Renal cortical epithelial cell (primary cell): ENCODE measurements at regions not wholly inside any gene's neighbourhood (a gene's known extent, or its start where the extent isn't known, plus 50 kb on each side); places are given as distances from the start of the nearest gene placed in this dataset.

Experiments used
- DNase-seq: peaks from one replicate; pipeline ENCODE4 v3.0.0-alpha.2; 2011; ENCODE audit warnings: low read depth

DNA sequence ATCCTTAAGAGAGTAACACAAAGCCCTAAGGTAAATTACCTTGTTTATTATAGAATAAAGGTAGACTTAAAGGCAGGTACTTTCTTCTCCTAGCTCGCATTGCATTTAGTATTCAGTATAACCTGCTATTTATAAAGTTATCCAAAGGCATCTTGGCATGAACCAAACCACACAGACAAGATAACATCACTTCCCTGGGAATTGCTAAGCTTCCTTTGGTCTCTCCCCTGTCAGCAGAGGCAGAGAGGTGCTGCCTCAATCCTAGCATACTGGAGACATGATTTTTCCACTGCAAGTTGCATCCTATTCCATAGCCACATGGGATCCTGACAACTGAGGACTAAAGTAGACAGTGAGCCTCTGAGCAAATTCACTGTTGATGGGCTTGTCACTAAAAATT is 101.7 kb upstream of the IL6 start:
- DNase-seq, result no peak

DNA sequence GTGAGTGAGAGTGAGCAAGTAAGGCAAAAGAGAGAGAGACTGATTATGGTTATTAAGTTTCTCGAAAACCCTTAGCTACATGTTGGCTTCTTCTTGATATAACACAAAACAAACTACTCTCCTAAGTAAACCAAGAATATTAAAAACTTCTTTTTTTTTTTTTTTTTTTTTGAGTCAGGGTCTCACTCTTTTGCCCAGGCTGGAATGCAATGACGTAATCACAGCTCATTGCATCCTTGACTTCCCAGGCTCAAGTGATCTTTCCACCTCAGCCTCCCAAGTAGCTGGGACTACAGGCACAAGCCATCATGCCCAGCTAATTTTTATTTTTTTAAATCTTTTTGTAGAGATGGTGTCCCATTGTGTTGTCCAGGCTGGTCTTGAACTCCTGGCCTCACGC is 102.2 kb upstream of the IL6 start:
- DNase-seq, result no peak

DNA sequence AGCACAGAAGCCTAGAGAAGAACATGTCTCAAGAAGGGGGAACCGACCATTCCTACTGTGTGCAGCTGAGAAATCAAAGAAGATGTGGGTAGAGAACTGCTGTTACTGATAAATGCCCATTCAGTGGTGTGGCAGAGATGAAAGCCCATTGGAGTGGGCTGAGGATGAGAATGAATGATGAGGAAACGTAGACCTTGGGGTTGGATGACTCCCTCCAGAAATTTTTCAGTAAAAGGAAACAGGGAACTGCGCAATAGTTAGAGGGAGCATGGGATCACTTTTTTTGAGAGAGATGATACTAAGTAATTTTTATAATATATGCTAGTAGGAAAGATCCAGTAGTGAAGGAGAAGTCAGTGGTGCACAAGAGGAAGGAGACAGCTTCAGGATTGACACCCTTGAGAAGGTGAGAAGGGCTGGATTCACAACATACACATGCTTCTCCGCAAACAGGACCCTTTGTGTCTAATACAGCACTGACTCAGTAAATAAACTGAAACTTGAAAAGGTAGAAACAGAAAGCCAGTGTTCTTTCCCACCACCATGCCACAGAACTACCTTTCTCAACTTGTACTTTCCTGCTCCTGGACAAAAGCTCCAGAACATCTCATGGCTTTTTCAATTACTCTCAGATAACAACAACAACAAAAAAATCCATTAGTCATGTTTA is 104.7 kb upstream of the IL6 start:
- no peak for DNase-seq

DNA sequence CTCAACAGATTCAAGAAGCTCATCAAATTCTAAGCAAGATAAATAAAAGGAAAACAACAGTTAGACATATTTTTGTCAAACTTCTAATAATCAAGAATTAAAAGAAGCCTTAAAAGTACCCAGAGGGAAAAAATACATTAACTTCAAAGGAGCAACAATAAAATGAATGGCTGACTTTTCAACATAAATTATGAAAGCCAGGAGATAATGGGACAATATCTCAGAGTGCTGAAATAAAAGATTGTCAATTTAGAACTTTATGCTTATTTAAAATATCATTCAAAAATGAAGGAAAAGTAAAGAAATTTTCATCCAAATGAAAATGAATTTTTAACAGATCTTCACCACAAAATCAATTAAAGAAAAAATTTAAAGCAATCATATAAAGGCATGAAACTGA is 108.5 kb upstream of the IL6 start:
- no peak for DNase-seq

DNA sequence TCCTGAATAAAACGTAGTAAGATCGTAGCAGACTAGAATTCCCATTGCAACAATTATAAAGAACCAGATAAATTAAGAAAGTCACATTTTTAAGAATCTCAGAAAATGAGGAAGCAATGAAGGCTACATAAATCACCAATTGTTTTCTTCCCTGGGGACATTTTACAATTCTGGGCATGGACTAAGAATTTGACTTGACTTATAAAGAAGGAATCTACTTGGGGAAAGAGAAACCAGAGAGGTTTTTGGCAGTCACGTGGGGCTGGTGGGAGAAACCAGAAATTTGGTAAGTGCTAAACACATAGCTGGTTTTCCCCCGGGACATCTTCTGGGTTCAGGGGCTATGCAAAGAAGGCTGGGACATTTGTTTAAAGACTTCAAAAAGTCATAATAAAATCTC is 109.8 kb upstream of the IL6 start:
- DNase-seq, result no peak

DNA sequence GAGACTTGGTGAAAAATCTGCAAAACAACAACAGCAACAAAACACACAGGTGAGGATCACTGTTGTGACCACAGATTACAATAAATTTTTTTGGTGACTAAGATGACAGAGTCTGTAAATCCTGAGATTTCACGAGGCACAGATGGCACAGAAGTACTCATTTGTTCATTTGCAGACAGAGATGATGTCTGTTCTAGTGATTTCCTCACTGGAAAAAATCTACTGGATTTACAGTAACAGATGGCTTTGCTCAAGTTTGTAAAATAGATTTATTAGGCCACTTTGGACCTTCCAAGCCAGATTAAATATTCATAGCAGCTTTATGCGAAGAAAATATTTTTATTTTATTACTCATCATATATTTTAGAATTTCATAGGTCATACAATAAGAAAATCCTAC is 113.5 kb upstream of the IL6 start:
- no peak for DNase-seq

DNA sequence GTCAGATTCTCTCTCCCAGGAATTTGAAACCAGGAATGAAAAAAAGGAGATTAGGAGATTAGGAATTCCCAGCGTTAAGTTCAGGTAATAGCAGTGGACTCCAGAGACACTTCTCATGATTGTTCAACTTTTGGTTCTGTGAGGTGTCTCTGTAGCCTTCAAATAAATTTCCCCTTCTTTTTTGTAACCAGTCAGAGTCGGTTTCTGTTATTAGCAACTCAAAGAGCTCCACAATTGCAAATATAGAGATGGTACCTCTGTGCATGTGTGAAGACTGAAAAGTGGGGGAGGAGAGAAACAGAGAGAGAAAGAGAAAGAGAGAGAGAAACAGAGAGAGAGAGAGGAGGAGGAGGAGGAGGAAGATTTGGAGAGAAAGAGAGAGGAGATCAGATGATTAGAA is 112.8 kb upstream of the STEAP1B start:
- DNase-seq, result no peak

DNA sequence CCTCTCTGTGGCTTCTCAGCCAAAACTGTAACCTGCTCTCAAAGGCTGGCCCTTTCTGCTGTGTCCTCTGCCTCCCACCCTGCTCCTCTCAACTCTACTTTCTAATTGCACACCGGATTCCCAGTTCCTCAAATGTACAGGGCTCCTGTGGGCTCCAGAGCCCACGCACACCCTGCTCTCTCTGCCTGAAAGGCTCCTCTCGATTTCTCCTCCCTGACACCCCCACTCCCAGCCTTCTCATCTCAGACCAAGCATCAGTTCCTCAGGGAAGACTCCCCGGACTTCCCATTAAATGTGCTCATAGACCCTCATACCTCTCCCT is 111.7 kb upstream of the STEAP1B start:
- no peak for DNase-seq

DNA sequence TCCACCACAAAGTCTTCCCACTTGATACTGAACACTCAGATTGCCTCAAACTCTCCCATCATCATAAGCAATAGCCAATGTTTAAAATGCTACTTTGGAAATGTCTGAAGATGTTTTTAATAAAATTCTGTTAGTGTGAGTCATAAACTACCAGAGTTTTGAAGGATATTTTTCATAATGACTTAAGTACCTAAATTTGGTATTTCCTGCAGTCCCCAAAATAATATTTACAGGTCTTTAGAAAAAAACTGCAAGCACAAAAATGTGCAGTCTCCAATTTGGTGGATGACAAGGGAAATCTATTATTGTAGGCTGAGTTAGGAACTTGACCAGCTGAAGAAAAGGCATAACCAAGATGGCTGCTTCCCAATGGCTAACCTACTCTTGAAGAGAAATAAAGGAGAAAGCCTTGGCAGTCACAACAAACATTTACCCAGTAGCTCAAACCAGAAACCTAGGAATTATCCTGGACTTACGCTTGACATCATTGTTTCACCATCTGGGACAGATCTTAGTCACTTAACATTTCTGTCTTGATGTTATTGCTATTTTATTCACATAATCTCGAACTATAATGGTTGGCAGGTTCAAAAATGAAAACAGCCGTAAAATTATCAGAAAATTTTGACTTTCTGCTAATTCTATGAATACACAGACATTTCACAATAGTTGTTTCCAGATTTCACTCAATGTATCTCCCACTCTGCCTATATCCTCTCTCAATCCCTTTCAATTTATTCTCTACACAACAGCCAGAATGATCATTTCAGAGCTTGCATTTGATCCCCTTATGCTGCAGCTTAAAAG is 111.2 kb upstream of the STEAP1B start:
- no peak for DNase-seq

DNA sequence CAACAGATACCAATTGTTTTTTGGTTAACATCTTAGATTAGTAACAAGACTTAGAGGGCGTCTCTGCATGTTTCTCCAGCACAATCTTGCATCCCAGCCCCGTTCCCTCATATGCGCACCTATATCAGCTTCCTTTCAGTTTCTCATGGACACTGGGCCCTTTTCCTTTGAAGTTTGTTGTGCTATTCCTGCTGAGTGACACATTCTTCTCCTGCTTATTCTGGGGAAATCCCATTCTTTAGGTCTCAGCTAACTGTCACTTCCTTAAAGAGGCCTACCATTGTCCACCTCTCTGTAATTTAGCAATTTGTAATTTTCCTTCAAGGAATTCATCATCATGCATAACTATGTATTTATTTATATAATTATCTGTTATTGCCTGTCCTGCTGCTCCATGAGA is 110.3 kb upstream of the STEAP1B start:
- no peak for DNase-seq

DNA sequence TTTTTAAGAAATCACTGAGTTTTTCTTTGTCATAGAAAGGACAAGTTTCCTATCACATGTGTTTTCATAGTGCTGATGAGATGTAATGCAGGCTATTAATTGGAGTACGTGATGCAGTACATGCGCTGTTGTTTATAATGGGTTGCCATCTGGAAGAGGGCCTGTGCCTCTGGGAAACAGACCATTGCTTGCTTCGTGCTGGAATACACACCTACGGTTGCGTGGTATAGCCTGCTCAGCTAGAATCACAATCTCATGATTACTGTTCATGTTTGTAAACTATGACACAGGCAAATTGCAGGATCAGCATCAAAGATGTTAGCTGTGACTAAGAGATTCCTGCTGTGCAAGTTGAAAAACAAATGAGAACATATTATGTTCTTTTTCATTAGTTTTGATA is 107.2 kb upstream of the STEAP1B start:
- DNase-seq, result peak; percentile 33

DNA sequence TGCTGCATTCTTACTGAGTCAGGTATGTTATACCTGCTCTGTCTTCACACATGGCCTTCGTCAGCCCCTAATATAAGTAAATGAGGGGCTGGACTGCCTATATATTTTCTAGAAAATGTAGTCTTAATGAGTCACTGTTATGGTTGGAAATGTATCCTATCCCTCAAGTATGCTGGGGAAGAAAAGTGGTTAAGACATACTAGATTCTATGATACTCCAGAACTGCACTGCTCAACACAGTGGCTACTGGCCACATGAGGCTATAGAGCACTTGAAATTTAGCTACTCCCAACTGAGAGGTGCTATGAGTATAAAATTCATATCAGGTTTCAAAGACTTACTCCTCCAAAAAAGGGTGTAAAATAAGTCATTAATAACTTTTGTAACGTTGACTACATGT is 104.3 kb upstream of the STEAP1B start:
- no peak for DNase-seq

DNA sequence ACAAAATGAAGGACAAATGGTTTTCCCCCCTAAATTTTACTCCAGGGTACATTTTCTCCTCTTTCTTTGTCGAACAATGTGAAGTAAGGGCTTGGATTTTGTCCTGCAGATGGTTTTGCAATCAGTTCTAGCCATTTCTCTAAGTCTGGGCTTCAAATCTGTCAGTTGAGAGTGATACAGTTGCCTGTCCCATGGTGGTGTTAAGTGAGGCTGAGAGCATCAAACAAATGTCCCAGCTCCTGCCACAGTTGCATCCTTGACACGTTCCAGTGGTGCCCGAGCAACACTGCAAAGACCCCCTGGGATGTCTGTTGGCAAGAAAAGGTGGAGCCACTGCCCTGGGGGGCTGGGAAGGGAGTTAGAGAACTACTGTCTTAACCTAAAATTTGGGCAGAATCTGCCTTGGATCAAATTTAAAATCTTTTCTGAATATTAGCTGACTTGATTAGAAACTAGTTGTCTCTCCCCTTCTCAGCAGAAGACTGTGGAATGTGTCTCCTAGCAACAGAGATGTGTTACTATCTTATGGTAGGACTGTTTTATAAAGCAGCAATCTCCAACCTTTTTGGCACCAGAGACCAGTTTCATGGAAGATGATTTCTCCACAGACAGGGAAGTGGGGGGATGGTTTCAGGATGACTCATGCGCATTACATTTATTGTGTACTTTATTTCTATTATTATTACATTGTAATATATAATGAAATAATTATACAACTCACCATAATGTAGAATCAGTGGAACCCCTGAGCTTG is 102.0 kb upstream of the STEAP1B start:
- DNase-seq, result peak; percentile 35

DNA sequence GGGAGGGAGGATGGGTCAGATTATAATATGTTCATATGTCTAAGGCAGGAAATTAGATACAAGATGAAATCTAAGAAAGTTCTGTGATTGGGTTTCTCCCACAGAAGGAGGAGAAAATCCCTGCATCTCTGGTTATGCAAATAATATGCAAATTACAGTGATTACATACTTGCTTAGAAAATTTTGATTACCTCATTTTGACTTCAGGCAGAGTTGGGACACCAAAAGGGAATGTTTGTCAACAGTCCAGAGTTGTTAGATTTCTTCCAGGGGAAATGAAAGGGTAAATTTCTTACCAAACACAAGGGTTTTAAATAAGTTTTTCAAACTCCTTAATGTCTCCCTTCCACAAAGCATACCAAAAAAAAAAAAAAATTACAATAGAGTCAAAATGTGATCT is 101.4 kb upstream of the STEAP1B start:
- no peak for DNase-seq

DNA sequence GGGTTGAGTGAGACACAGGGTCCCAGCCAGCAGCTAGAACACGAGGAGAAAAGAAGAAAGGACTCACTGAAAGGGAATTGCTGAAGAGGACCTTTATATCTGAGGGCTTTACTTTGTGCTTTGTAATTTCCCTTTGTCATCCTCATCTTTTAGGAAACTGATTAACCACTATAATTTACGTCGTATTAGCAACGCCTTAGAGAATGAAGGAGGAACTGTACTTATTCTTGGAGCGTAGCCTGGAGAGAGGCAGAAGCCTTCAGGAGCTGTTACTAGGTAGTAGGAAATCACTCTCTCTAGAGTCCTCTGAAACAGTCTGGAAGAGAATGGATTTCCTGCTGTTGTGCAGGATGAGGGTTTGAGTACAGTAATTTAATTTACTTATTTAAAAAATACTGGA is 101.0 kb upstream of the STEAP1B start:
- DNase-seq, result no peak

DNA sequence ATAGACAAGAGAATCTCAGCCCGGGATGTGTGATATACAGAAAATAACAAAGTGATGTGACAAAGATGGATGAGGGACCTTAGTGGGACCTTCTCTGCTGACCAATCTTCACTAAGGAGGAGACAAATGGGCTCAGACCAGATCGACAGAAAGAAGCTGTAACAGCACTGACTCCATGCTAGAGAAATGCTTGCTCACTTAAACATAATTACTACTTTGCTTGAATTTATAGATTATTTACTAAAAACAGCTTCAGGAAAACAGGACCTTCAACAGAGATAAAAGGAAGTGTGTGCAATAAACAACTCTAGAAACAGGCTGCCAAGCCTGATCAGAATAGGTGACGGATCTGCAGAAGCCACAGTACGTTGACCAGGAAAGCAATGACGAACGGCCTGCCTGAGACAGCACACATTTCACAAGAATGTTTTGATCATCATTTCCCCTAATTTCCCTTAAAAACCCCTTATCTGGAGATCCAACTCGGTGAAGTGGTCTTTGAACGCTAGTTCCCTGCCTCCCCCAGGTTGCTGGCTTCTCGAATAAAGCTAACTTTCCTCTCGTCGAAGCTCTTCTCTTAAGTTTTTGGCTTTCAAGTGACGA is 98.4 kb upstream of the STEAP1B start:
- no peak for DNase-seq

DNA sequence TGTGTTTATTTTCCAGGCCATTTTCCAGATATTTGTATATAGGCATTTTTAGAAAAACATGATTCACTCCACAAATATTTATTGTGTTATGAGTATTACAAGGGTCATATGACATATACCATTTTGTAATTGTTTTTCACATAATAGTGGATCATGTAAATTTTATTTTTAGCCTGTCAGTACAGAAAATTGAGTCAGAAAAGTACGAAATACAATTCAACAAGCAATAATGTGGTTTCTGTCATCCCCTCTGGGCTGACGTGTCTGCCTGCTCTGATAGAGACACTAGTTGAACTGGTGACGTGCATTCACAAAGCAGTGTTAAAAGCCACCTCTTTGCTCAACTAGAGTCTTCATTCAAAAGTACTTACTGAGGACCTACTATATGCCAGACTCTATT is 97.9 kb upstream of the STEAP1B start:
- no peak for DNase-seq

DNA sequence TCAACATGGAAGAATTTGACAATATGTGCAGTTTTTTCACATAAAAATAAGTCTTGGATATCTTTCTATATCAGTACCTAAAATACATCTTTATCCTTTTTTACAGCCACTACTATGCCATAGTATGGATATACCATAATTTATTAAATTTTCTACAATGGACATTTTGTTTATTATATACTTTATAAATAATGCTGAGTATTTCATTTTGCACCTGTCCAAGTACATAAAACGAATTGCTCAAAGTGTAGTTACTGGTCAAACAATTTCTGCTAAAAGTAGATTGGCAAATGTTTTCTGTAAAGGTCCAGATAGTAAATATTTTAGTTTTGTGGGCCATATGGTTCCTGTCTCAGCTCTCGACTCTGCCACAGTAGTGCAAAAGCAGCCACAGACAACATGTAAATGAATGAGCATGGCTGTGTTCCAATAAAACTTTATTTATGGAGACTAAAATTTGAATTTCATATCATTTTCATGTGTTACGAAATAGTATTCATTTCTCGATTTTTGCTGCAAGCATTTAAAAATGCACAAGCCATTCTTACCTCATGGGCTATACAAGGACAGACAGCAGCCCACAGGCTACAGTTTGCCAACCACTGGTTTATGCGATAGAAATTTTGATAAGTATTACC is 96.9 kb upstream of the STEAP1B start:
- no peak for DNase-seq

DNA sequence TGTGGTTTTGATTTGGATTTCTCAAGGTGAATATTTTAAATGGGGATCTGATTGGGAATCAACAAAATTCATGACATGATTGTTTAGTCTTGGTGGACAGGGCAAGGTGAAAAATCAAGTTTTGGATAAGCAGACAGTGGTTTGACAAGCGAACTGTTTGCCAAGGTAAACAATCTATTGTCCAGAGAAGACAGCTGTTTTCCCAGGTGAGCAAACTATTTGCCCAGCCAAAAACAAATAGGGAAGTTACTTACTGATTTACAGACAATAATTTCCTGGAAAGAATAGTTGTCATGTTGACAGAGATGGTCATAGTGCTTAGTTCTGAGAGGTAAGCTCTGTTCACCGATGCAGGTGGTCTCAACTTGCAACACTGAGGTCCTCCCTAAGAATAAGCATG is 94.0 kb upstream of the STEAP1B start:
- DNase-seq, result no peak

DNA sequence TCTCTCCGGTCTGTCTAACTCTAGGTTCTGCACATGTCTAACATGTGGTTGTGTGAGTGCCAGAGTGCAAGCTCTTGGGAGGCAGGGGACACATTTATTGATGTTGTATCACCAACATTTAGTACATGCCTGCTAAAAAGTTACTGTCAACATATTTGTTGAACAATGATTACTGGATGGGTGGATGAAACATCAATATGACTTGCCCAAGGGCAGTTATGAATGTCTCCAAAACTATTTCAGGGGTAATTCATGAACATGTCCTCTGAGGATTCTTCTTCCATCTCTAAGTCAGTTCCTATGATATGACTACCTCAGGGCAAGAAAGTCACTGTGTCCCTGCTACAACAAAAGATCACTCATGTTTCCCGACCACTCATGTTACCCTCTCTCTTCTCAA is 91.3 kb upstream of the STEAP1B start:
- no peak for DNase-seq

DNA sequence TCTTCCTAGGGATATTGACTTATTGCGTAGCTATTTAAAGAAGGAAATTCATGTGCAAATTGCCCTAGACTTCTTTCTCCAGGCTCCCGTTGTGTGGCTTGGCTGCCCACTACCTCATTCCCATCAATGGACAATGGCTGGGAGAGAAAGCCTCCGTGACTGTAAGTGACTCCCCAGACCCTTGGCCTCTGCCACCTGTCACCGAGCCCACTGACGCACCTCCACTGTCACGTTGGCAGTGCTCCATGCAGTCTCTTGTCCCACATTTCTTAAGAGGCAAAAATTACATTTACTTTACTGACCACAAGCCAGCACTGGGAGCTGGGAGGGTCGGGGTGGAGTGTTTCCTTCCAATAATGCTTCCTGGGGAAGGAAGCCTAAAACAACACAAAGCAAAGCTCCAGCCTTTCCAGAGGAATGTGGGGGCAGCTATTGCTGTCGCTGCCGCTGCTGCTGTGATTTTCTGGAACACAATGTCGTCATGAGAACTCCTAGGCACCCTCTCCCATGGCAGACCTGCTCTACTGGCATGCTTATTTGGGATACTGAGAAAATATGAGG is 89.7 kb upstream of the STEAP1B start:
- peak; percentile 59 for DNase-seq

DNA sequence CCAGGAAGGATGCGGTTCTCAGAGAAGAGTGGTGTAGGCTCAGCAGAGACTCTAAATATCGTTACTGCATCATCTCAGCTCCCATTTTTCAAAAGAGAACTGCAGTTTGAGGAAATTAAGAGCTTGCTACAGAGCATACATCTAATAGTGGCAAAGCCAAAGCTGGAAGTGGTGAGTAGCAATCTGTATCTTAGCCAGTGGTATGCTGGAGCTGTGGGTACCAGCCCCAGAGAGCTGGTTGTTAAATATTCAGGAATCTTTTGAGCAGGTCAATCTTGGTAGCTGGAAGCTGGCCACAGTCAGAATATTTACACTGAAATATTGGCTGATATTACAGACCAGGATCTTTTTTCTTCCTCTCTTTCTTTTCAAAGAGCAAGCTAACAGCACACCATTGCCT is 88.4 kb upstream of the STEAP1B start:
- no peak for DNase-seq
